ENCODE measurements at regions not wholly inside any gene's neighbourhood (a gene's known extent, or its start where the extent isn't known, plus 50 kb on each side); places are given as distances from the start of the nearest gene placed in this dataset.

- no peak for DNase-seq (ENCODE audit: low read depth in 2 of 2)
Observed at GRCh38 chr3:68315546-68315945, 616.8 kb downstream of the TAFA4 start.

DNA sequence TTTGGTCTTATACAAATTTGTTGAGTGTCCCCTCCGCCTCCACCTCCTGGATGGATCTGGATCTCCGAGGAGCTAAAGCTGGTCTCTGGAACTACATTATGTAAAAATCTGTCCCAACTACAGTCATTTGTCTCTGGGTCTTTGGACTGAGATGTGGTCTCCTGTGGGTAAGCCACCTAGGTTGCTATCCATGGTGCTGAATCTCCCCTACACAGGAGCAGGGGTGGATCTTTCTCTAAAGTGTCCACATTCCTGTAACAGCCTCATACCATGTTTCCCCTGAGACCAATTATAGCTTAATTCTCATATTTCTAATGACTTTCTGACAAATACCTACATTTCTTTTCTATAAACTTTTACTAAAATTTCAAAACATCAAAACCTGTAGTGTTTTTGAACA is 625.8 kb downstream of the TAFA4 start:
- DNase-seq (ENCODE audit: low read depth in 2 of 2), result peak in 1 of 2 donors; percentile 2

DNA sequence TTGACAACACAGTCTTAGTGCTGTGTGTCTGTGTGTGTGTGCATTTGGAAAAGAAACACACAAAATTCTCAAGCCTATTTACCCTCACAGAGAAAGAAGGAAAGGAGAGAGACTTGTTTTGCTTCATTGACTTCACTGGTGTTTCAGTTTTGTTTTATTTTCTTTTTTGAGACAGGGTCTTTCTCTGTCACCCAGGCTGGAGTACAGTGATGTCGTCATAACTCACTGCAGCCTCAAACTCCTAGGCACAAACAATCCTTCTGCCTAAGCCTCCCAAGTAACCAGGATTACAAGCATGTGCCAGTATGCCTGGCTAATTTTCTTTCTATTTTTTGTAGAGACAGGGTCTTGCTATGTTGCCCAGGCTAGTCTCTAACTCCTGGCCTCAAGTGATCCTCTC is 636.9 kb downstream of the TAFA4 start:
- DNase-seq (ENCODE audit: low read depth in 2 of 2), result no peak

GRCh38 chr3:68290333-68290732 is 635.9 kb upstream of the SUCLG2 start:
- no peak for DNase-seq (ENCODE audit: low read depth in 2 of 2)

DNA sequence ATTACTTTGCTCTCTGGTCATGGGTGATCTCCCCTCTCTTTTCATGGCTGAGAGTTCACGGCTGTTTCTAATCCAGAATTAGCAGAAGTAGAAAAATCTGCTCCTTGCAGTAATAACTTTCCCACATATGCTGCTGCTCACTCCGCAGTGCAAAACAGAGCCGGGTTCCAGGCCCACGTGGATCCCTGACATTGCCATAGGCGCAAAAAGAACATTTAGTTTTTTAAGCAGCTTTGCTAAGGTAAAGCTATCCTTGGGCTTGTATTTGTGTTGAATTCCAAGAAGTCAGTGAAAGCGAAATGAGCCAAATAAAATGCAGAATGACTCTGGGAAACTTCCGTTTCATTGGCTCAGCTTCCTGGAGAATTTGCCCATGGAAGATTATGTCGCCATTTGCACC is 633.7 kb upstream of the SUCLG2 start:
- no peak for DNase-seq (ENCODE audit: low read depth in 2 of 2)

- no peak for DNase-seq (ENCODE audit: low read depth in 2 of 2)
Observed at GRCh38 chr3:68287101-68287500, 632.7 kb upstream of the SUCLG2 start.

GRCh38 chr3:68274286-68274685 is 619.9 kb upstream of the SUCLG2 start:
- DNase-seq (ENCODE audit: low read depth in 2 of 2), result no peak

- DNase-seq (ENCODE audit: low read depth in 2 of 2), result no peak
Observed at GRCh38 chr3:68271145-68271544, 616.7 kb upstream of the SUCLG2 start.

DNA sequence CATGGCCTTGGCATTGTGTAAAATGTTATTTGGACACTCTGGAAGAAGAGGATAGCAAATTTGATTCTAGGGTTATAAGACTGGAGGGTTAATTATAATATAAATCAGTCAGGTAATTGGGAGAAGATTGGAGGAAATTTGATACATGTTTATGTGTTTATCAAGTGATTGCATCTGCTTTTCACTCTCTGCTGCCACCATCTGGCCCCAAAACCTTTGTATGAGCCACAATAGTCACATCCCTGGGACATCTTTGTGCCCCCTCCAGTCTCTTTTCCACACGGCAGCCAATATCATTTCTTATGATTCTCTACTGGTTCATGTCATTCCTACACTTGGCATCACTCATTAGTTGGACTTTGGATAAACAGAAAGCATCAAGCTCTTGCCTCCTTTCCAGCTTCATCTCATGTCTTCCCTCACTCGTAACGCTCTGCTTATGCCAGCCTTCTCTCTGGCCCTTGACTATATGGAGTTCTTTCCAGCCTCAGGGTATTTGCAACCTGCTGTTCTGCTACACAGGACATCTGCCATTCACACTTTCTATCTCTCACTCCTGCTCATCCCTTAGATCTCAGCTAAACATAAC is 602.3 kb upstream of the SUCLG2 start:
- no peak for DNase-seq (ENCODE audit: low read depth in 2 of 2)

- DNase-seq (ENCODE audit: low read depth in 2 of 2), result no peak
Observed at GRCh38 chr3:68249265-68249664, 594.9 kb upstream of the SUCLG2 start.

- no peak for DNase-seq (ENCODE audit: low read depth in 2 of 2)
Observed at GRCh38 chr3:68242606-68243005, 588.2 kb upstream of the SUCLG2 start.

- DNase-seq (ENCODE audit: low read depth in 2 of 2), result no peak
Observed at GRCh38 chr3:68239542-68239941, 585.1 kb upstream of the SUCLG2 start.

DNA sequence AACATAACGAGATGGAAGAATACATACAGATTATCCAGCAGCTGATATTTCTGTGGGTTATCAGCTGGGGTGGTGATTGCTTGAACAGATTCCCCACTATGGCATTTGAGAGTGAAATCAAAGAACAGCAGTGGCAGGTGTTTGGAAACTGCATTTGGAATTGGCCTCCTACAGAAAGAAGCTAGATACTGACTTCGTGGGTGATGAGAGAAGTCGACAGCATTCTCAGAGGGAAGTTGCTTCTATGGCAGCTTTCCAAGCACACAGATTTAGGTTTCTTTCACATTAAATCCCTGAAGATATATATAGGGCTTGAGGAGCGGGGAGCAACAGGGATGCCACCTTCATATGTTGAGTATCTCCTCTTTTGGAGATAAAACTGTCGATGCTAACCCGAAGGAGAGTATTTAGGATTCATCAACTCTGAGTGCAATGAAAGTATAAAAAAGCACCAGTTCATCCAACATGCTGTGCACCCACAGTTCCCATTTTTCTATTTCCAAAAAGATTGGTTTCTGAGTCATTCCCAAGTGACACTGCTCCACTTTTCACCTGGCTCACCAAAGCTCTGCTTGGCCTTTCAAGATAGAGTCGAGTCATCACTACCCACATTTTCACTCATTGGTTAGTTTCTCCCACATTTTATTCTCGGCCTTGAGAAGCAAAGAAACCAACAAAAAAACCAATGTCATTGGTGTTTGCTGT is 579.8 kb upstream of the SUCLG2 start:
- DNase-seq (ENCODE audit: low read depth in 2 of 2), result no peak

- DNase-seq (ENCODE audit: low read depth in 2 of 2), result no peak
Observed at GRCh38 chr3:68228856-68229255, 574.4 kb upstream of the SUCLG2 start.

DNA sequence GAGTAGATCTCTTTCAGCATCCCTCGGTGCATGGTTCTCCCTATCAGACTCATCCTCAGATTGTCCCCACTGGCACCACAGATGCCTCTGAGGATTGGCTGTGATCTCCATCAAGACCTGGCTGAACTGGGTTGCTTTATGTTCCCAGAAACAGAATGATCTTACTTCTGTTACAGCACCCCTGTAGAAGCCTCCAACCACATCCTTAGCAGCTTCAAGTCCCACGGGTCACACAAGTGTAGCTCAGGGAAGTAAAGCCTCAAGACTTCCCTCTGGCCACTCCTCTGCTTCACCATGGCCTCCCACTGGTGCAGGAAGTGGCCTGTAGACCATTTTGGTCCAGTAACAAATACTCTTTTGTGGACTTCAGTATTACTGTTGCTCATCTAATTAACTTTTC is 566.4 kb upstream of the SUCLG2 start:
- DNase-seq (ENCODE audit: low read depth in 2 of 2), result no peak

GRCh38 chr3:68211637-68212036 is 557.2 kb upstream of the SUCLG2 start:
- no peak for DNase-seq (ENCODE audit: low read depth in 2 of 2)

GRCh38 chr3:68210635-68211034 is 556.2 kb upstream of the SUCLG2 start:
- DNase-seq (ENCODE audit: low read depth in 2 of 2), result no peak

DNA sequence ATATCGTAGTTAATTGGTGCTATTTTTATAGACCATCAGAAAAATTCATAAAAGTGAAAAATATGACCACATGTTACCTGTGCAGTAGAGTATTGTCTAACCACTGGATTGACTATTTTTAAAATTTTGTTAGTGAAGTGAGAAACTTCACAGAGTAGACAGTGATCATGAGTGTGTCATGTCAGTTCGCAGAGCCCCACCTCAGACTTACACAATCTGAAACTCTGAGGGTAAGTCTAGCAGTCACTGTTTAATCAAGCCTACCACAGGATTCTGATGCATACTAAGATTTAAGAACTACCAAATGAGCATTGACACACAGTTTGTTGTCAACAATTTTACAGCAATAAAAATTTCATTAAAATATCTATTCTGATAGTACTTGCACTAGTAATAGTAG is 552.9 kb upstream of the SUCLG2 start:
- DNase-seq (ENCODE audit: low read depth in 2 of 2), result no peak

GRCh38 chr3:68206524-68207117 is 552.2 kb upstream of the SUCLG2 start:
- no peak for DNase-seq (ENCODE audit: low read depth in 2 of 2)

DNA sequence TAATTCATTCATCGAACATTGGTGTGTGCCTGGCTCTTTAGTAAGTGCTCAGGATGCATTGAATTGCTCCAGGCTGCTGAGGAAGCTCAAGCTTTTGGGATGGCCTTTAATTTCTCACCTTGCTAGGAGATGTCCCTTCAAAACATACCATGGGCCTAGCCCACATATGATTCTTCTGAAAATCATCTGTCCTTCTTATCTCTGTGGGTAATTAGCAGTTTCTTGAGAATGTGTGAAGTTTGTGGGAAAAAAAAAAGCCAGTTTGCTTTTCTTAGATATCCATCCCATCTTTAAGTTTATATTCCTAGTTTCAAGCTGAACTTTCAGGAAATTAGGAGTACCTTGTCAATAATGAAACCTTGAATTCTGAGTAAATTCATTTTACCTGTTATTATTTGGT is 532.3 kb upstream of the SUCLG2 start:
- no peak for DNase-seq (ENCODE audit: low read depth in 2 of 2)

DNA sequence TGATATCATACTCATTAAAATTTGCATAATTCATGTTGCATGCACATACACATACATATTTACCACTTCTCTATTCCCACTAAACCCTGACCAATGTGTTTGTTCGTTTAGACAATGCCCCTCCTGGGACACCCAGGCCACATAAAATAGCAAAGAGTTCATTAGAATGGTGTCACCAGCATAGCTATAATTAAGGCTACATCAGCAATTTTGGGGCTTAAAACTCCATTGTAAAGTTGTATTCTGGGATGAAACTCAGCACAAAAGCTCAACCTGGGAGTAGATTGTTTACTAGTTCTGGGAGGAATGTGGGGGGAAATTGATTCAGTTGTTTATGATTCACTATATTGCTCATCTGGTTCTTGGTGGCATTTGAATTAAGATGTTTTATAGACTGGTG is 522.2 kb upstream of the SUCLG2 start:
- DNase-seq (ENCODE audit: low read depth in 2 of 2), result no peak

DNA sequence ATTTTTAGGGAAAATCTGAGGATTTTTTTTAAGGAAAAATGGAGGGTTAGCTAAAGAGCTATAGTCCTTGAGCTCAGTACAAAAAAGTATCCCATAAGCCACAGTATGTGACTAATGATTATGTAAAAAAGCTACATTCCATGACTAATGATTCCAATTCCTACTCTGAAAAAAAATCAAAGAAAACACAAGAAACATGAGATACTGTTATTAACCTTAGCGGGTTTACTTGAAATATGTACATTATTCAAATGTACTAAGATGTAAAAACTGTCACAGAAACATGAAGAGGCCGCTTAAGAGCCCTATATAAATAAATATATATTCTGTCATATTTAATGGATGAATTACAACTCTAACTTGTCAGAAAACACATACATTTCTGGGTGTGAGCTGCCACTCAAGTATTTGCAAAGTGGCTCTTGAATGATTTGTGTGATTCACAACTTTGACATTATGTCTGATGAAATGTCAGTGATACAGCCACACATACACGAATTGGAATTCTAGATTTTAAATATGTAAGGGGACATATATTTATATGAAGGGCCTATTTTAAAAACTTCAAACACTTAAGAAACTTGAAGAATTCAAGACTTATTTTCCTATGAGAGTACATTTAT is 518.7 kb upstream of the SUCLG2 start:
- DNase-seq (ENCODE audit: low read depth in 2 of 2), result no peak

GRCh38 chr3:68172039-68172438 is 517.6 kb upstream of the SUCLG2 start:
- no peak for DNase-seq (ENCODE audit: low read depth in 2 of 2)

All from lung microvascular endothelial cell (primary cell).